C1 segment of cervical spinal cord (tissue), 14 donors: ENCODE measurements at regions not wholly inside any gene's neighbourhood (a gene's known extent, or its start where the extent isn't known, plus 50 kb on each side); places are given as distances from the start of the nearest gene placed in this dataset.

ENCODE experiments used
- DNase-seq, 14 donors: peaks; one replicate each; lab custom pipeline; 2025; lab: John Stamatoyannopoulos, UW

GRCh38 chr2:195606179-195606578, 50.8 kb upstream of the SLC39A10 start:
- no peak for DNase-seq

- DNase-seq, result no peak
Observed at GRCh38 chr2:195604706-195605105, 52.3 kb upstream of the SLC39A10 start.

GRCh38 chr2:195603998-195604397, 53.0 kb upstream of the SLC39A10 start:
- DNase-seq, result no peak

- no peak for DNase-seq
Observed at GRCh38 chr2:195603408-195603807, 53.6 kb upstream of the SLC39A10 start.

- no peak for DNase-seq
Observed at GRCh38 chr2:195602687-195603086, 54.3 kb upstream of the SLC39A10 start.

- DNase-seq, result no peak
Observed at GRCh38 chr2:195601361-195601760, 55.7 kb upstream of the SLC39A10 start.

- no peak for DNase-seq
Observed at GRCh38 chr2:195600778-195601177, 56.2 kb upstream of the SLC39A10 start.

- DNase-seq, result no peak
Observed at GRCh38 chr2:195596840-195597239, 60.2 kb upstream of the SLC39A10 start.

- no peak for DNase-seq
Observed at GRCh38 chr2:195595825-195596224, 61.2 kb upstream of the SLC39A10 start.

- DNase-seq, result no peak
Observed at GRCh38 chr2:195594919-195595694, 61.9 kb upstream of the SLC39A10 start.

- DNase-seq, result no peak
Observed at GRCh38 chr2:195594248-195594647, 62.8 kb upstream of the SLC39A10 start.

- no peak for DNase-seq
Observed at GRCh38 chr2:195592105-195592504, 64.9 kb upstream of the SLC39A10 start.

- no peak for DNase-seq
Observed at GRCh38 chr2:195590861-195591205, 66.2 kb upstream of the SLC39A10 start.

- no peak for DNase-seq
Observed at GRCh38 chr2:195590199-195590860, 66.7 kb upstream of the SLC39A10 start.

- no peak for DNase-seq
Observed at GRCh38 chr2:195587966-195588365, 69.1 kb upstream of the SLC39A10 start.

GRCh38 chr2:195586062-195586714, 70.8 kb upstream of the SLC39A10 start:
- DNase-seq, result no peak

GRCh38 chr2:195582188-195582587, 74.8 kb upstream of the SLC39A10 start:
- no peak for DNase-seq

- DNase-seq, result no peak
Observed at GRCh38 chr2:195579776-195580555, 77.1 kb upstream of the SLC39A10 start.

- no peak for DNase-seq
Observed at GRCh38 chr2:195575879-195576401, 81.1 kb upstream of the SLC39A10 start.

GRCh38 chr2:195575016-195575415, 82.0 kb upstream of the SLC39A10 start:
- no peak for DNase-seq

- no peak for DNase-seq
Observed at GRCh38 chr2:195574312-195574711, 82.7 kb upstream of the SLC39A10 start.
